ENCODE measurements at regions not wholly inside any gene's neighbourhood (a gene's known extent, or its start where the extent isn't known, plus 50 kb on each side); places are given as distances from the start of the nearest gene placed in this dataset.
A peak's percentile ranks its signal among the peaks of the same experiment; 100 is the strongest.

- Histone ChIP-seq H3K27ac (ENCODE audit: extremely low read depth, low read depth, low read length) (no peak overlapping the region), H3K9me3 (ENCODE audit: control insufficient read depth, insufficient read depth, low read depth, low read length) (no peaks in the 10 kb centered on the region), H3K4me3 (ENCODE audit: low read depth, low read length) (no peak overlapping the region), H3K36me3 (ENCODE audit: control insufficient read depth in 2 of 2, insufficient read depth in 1 of 2, low read length in 2 of 2) (no peaks in the 10 kb centered on the region), H3K4me1 (ENCODE audit: control insufficient read depth, insufficient read depth, low read length) (peaks cover 3% of the 10 kb centered on the region)
- no peak for TF ChIP-seq ZFP41 (tag by site-specific recombination; IDR thresholded peaks at IDR 0.05; ENCODE audit: borderline replicate concordance)
- TF ChIP-seq SP2 (tag by site-specific recombination; IDR thresholded peaks at IDR 0.05) = no peak
- no peak for TF ChIP-seq ZNF174 (tag by site-specific recombination; IDR thresholded peaks at IDR 0.05)
- no peak for TF ChIP-seq ZIC2 (tag by site-specific recombination; IDR thresholded peaks at IDR 0.05)
- TF ChIP-seq KLF16 (tag by site-specific recombination; IDR thresholded peaks at IDR 0.05) = no peak
- no peak for TF ChIP-seq OVOL3 (tag by site-specific recombination; IDR thresholded peaks at IDR 0.05)
- TF ChIP-seq PBX3 (CRISPR knock-in tag; IDR thresholded peaks at IDR 0.05) = no peak
- no peak for TF ChIP-seq ZNF280C (tag by site-specific recombination; IDR thresholded peaks at IDR 0.05)
- TF ChIP-seq ZNF768 (tag by site-specific recombination; IDR thresholded peaks at IDR 0.05) = no peak
- TF ChIP-seq ZBTB20 (tag by site-specific recombination; IDR thresholded peaks at IDR 0.05) = no peak
- no peak for TF ChIP-seq ZNF19 (tag by site-specific recombination; IDR thresholded peaks at IDR 0.05; ENCODE audit: low read depth)
- no peak for TF ChIP-seq ZNF645 (tag by site-specific recombination; IDR thresholded peaks at IDR 0.05)
- no peak for TF ChIP-seq SCRT1 (tag by site-specific recombination; IDR thresholded peaks at IDR 0.05; ENCODE audit: borderline replicate concordance)
- no peak for TF ChIP-seq ZNF791 (tag by site-specific recombination; IDR thresholded peaks at IDR 0.05)
- TF ChIP-seq ZNF175 (tag by site-specific recombination; IDR thresholded peaks at IDR 0.05) = no peak
- no peak for TF ChIP-seq OSR2 (tag by site-specific recombination; IDR thresholded peaks at IDR 0.05)
- no peak for TF ChIP-seq ZBTB44 (tag by site-specific recombination; IDR thresholded peaks at IDR 0.05)
- no peak for TF ChIP-seq KLF10 (tag by site-specific recombination; IDR thresholded peaks at IDR 0.05)
- CTCF ChIA-PET = no interaction called here
- POLR2A ChIA-PET = no interaction called here
These were observed 59.7 kb downstream of the TTC32 start for GRCh38 chr2:19841918-19842693.

GRCh38 chr2:19839438-19839837 lies 62.3 kb downstream of the TTC32 start:
- peaks cover 4% of the 10 kb centered on the region for H3K4me1 ChIP-seq (ENCODE audit: control insufficient read depth, insufficient read depth, low read length)
- POLR2A ChIA-PET = no interaction called here
- no peak overlapping the region for H3K27ac ChIP-seq (ENCODE audit: extremely low read depth, low read depth, low read length)
- H3K9me3 ChIP-seq (ENCODE audit: control insufficient read depth, insufficient read depth, low read depth, low read length) = no peaks in the 10 kb centered on the region
- H3K36me3 ChIP-seq (ENCODE audit: control insufficient read depth in 2 of 2, insufficient read depth in 1 of 2, low read length in 2 of 2) = no peaks in the 10 kb centered on the region
- TF ChIP-seq EGR2 (tag by site-specific recombination; IDR thresholded peaks at IDR 0.05; ENCODE audit: low read depth) (0 out of 2 replicates have a peak, but pooled peaks have one; percentile 17), ZFHX2 (tag by site-specific recombination; conservative IDR thresholded peaks at IDR 0.05) (peak; percentile 27; the same call in 1 of the 2 replicates), ZNF621 (tag by site-specific recombination; IDR thresholded peaks at IDR 0.05) (no peak)
- CTCF ChIA-PET = interaction anchor here (1.6 kb wide), 1 partner anchor 24 kb away, joined by 3 read pairs; no protein-coding TSS in a partner anchor
- H3K4me3 ChIP-seq (ENCODE audit: low read depth, low read length) = no peak overlapping the region
